ENCODE measurements at regions not wholly inside any gene's neighbourhood (a gene's known extent, or its start where the extent isn't known, plus 50 kb on each side); places are given as distances from the start of the nearest gene placed in this dataset.

DNA sequence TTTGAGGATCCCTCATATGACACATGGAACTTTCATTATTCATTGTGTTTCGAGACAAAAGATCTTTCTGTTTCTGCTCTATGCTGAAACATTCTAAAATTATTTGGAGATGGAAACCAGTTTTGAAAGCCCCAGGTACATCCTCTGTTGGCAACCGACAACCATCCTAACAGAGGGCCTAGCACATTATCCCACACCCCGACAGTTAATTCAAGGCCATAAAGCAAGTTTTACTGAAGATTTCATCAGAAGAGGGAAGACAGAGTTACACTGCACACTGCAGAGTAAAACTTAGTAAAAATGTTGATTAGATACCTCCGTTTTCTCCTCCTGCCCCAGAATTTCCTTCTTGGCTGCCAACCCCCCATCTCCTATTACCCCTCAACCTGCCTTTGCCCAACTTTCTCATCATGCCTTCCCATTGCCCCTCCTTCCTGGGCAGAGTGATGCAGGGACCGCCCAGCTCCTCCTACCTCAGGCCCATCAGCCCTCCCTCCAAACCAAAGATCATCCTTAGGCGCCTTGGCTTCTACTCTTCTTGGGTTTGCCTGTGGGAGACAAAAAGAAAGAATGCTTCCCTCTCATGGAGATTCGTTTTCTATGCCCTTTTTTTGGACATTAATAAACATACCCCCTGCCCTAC, 52.9 kb upstream of the CITED4 start:
- Histone ChIP-seq H2BK15ac (ENCODE audit: low read length) (no peak overlapping the region), H2AFZ (ENCODE audit: low read length) (0 out of 2 replicates have a peak overlapping the region, but pooled peaks have one; percentile 1), H3K27ac (ENCODE audit: low read depth, low read length) (no peak overlapping the region), H3K4ac (replicated peaks; ENCODE audit: insufficient read length, low read depth, low read length) (no peak overlapping the region), H4K20me1 (replicated peaks in 1 of 2; ENCODE audit: control insufficient read depth in 1 of 2, insufficient read depth in 2 of 2, low read length in 2 of 2) (no peaks in the 10 kb centered on the region), H3K9ac (replicated peaks in 1 of 4; ENCODE audit: extremely low read depth in 1 of 4, low read depth in 3 of 4, low read length in 3 of 4) (no peak overlapping the region), H3K27me3 (replicated peaks in 1 of 4; ENCODE audit: control insufficient read depth in 3 of 4, extremely low read depth in 1 of 4, insufficient read depth in 3 of 4, low read length in 3 of 4) (no peaks in the 10 kb centered on the region), H3K79me1 (ENCODE audit: low read depth, low read length) (no peaks in the 10 kb centered on the region), H4K5ac (ENCODE audit: insufficient read length, low read depth, low read length) (no peak overlapping the region), H3K23me2 (ENCODE audit: low read depth, low read length) (no peaks in the 10 kb centered on the region), H4K8ac (ENCODE audit: extremely low read depth, insufficient read depth, low read length) (no peak overlapping the region), H3K4me1 (replicated peaks in 1 of 4; ENCODE audit: control insufficient read depth in 3 of 4, insufficient read depth in 4 of 4, low read length in 3 of 4) (0 out of 7 replicates have a peak, but pooled peaks cover 0 to 5% (median 1%) of the 10 kb centered on the region in 4 experiments), H3K9me3 (ENCODE audit: insufficient read depth in 2 of 2, low read depth in 1 of 2, low read length in 1 of 2) (no peaks in the 10 kb centered on the region), H3K79me2 (ENCODE audit: control insufficient read depth in 1 of 2, insufficient read depth in 2 of 2, low read length in 2 of 2) (no peaks in the 10 kb centered on the region), H3K23ac (ENCODE audit: insufficient read length) (no peak overlapping the region), H2BK5ac (ENCODE audit: low read depth, low read length) (no peak overlapping the region), H3K56ac (replicated peaks; ENCODE audit: insufficient read length, low read depth, low read length) (no peak overlapping the region), H3K4me3 (ENCODE audit: extremely low read depth in 1 of 4, insufficient read depth in 2 of 4, low read depth in 3 of 4, low read length in 4 of 4) (no peak overlapping the region), H2AK5ac (ENCODE audit: low read depth, low read length) (no peak overlapping the region), H4K91ac (replicated peaks; ENCODE audit: insufficient read length, low read length) (no peak overlapping the region), H2BK12ac (ENCODE audit: low read depth, low read length) (no peak overlapping the region), H2BK20ac (ENCODE audit: low read length) (no peak overlapping the region), H3K14ac (ENCODE audit: insufficient read length) (no peak overlapping the region), H3K4me2 (ENCODE audit: insufficient read depth in 1 of 2, low read depth in 2 of 2, low read length in 2 of 2) (no peak overlapping the region), H3K18ac (ENCODE audit: extremely low read depth, low read length) (no peak overlapping the region), H3K36me3 (ENCODE audit: control insufficient read depth in 2 of 4, insufficient read depth in 4 of 4, low read length in 3 of 4) (no peaks in the 10 kb centered on the region), H2BK120ac (replicated peaks; ENCODE audit: low read depth, low read length) (no peak overlapping the region)
- DNase-seq (ENCODE audit: low read depth in 1 of 2, low spot score in 2 of 2) (no peak), FAIRE-seq (no peak)
- ChIA-PET POLR2A (ENCODE audit: partially characterized antibody) (interaction anchor here (0.8 to 1.5 kb wide), 4 partner anchors 8 to 65 kb away, joined by 3 to 4 read pairs (median 3); no protein-coding TSS in a partner anchor), CTCF (ENCODE audit: partially characterized antibody) (interaction anchor here (1.3 to 1.7 kb wide), 4 partner anchors 8 to 35 kb away, joined by 3 to 4 read pairs (median 4); no protein-coding TSS in a partner anchor)
- 79% methylated on average over 7 of the region's 7 CpGs; no CpG with 5 or more reads in 1 of the 2 experiments for WGBS, 2 experiments (ENCODE audit: extremely low coverage in 1 of 2, insufficient coverage in 1 of 2, insufficient read length in 1 of 2, insufficient replicate concordance in 2 of 2, low coverage in 1 of 2, low lambda C conversion rate in 2 of 2, missing lambda C conversion rate in 1 of 2)
- TF ChIP-seq BACH1 (IDR thresholded peaks at IDR 0.05; ENCODE audit: low read length), result no peak
- TF ChIP-seq POU5F1 (IDR thresholded peaks at IDR 0.05; ENCODE audit: low read depth, low read length), result no peak
- TF ChIP-seq CREB1 (IDR thresholded peaks at IDR 0.05), result no peak

Measured in H1 (cell line).